Endothelial cell of umbilical vein (primary cell): ENCODE measurements at regions not wholly inside any gene's neighbourhood (a gene's known extent, or its start where the extent isn't known, plus 50 kb on each side); places are given as distances from the start of the nearest gene placed in this dataset.

Experiments
- BruUV-seq: library from RNA; stranded (reverse); fragments of 400-500 nt; replicated peaks from 2 replicates; lab custom pipeline; 2021; lab: Mats Ljungman, UMichigan
- CTCF ChIA-PET: fragments of 300-600, 350-600 bp; sonication (Branson Sonifier 250); formaldehyde crosslinking; loops from one replicate; lab custom pipeline; 2021; ENCODE audit warnings: antibody characterized with exemption, inconsistent platforms; lab: Charles Lee
- POLR2A ChIA-PET: fragments of 300-600, 350-600 bp; sonication (Branson Sonifier 250); formaldehyde crosslinking; loops from one replicate; lab custom pipeline; 2021; ENCODE audit warnings: antibody characterized with exemption, inconsistent platforms; lab: Charles Lee
- DNase-seq: peaks from one replicate; pipeline ENCODE4 v3.0.0-alpha.2; 2011; ENCODE audit warnings: low read depth, low spot score
- FAIRE-seq: peaks from 2 replicates; lab custom pipeline; 2011; peaks lifted over from hg19 to GRCh38; lab: Jason Lieb, UNC
- H2AFZ ChIP-seq: 2 replicates; pipeline ENCODE4 v1.6.0; 2012; ENCODE audit warnings: low read depth, low read length, control low read depth, inconsistent platforms
- H3K27ac ChIP-seq: 2 replicates; pipeline ENCODE4 v1.5.1; 2011; ENCODE audit warnings: low read depth, mild to moderate bottlenecking, control low read depth, low read length, moderate library complexity; ENCODE audit not compliant: insufficient read depth
- H3K27me3 ChIP-seq, 2 experiments: 2 replicates each; pipeline versions ENCODE4 v1.6.0 to v1.6.1; 2011; ENCODE audit warnings: low read length in 2 of 2, mixed read lengths in 1 of 2; ENCODE audit not compliant: control insufficient read depth in 2 of 2, insufficient read depth in 2 of 2
- H3K36me3 ChIP-seq, 2 experiments: 2 replicates in 1 of 2; 3 replicates in 1 of 2; pipeline ENCODE4 v1.5.1; 2011; ENCODE audit warnings: low read length in 2 of 2, mild to moderate bottlenecking in 1 of 2, moderate library complexity in 1 of 2; ENCODE audit not compliant: control insufficient read depth in 2 of 2, insufficient read depth in 2 of 2; ENCODE audit errors: extremely low read depth in 1 of 2
- H3K4me1 ChIP-seq: 3 replicates; pipeline ENCODE4 v1.5.1; 2011; ENCODE audit warnings: mild to moderate bottlenecking, low read length; ENCODE audit not compliant: control insufficient read depth, insufficient read depth; ENCODE audit errors: extremely low read depth
- H3K4me2 ChIP-seq: 2 replicates; pipeline ENCODE4 v1.6.1; 2011; ENCODE audit warnings: low read length, control low read depth, mixed read lengths; ENCODE audit not compliant: insufficient read depth
- H3K4me3 ChIP-seq, 3 experiments: fragments of 200-600 bp in 1 of 3; sonication (generic), shearing (Covaris generic) in 1 of 3; replicated peaks in 1 of 3; 2 replicates each; pipeline ENCODE4 v1.5.1; 2011 to 2016; ENCODE audit warnings: control low read depth in 3 of 3, low read length in 3 of 3, mild to moderate bottlenecking in 2 of 3, inconsistent platforms in 1 of 3, low read depth in 1 of 3, moderate library complexity in 1 of 3; ENCODE audit not compliant: insufficient read depth in 1 of 3
- H3K79me2 ChIP-seq: 2 replicates; pipeline ENCODE4 v1.6.0; 2012; ENCODE audit warnings: low read length, inconsistent platforms; ENCODE audit not compliant: control insufficient read depth, insufficient read depth
- H3K9ac ChIP-seq: replicated peaks from 2 replicates; pipeline ENCODE3; 2011; ENCODE audit warnings: low read length, control low read depth; ENCODE audit not compliant: insufficient read depth; ENCODE audit errors: extremely low read depth
- H3K9me1 ChIP-seq: replicated peaks from 3 replicates; pipeline ENCODE4 v1.6.0; 2011; ENCODE audit warnings: mild to moderate bottlenecking, low read length; ENCODE audit not compliant: control insufficient read depth, insufficient read depth; ENCODE audit errors: extremely low read depth
- H3K9me3 ChIP-seq: replicated peaks from 2 replicates; pipeline ENCODE4 v1.5.1; 2012; ENCODE audit warnings: low read length, inconsistent platforms; ENCODE audit not compliant: control insufficient read depth, insufficient read depth
- H4K20me1 ChIP-seq: replicated peaks from 2 replicates; pipeline ENCODE3; 2011; ENCODE audit warnings: mild to moderate bottlenecking, low read length; ENCODE audit not compliant: control insufficient read depth, insufficient read depth; ENCODE audit errors: extremely low read depth
- EZH2 ChIP-seq: IDR thresholded peaks from 2 replicates; pipeline ENCODE4 v1.6.1; 2012; ENCODE audit warnings: borderline replicate concordance, low read depth, mild to moderate bottlenecking, moderate library complexity, low read length, inconsistent platforms; ENCODE audit not compliant: severe bottlenecking
- FOS ChIP-seq: IDR thresholded peaks from 2 replicates; pipeline ENCODE4 v1.6.1; 2011; ENCODE audit warnings: mild to moderate bottlenecking, low read length, moderate library complexity, borderline replicate concordance; ENCODE audit not compliant: insufficient read depth
- POLR2AphosphoS5 ChIP-seq: IDR thresholded peaks from 2 replicates; pipeline ENCODE4 v1.6.1; 2012; ENCODE audit warnings: low read depth, mild to moderate bottlenecking, control low read depth, low read length, moderate library complexity; ENCODE audit not compliant: insufficient read depth
- dilution Hi-C: fragments of 300-500 bp; cut with MboI; formaldehyde crosslinking; loops from one replicate; pipeline ENCODE4 v1.15.0; 2019; ENCODE audit warnings: low sequenced_read_pairs; ENCODE audit not compliant: extremely low pct_ligation_motif_present
- intact Hi-C: fragments of 100-400 bp; cut with micrococcal nuclease; formaldehyde crosslinking; loops from one replicate; pipeline ENCODE4 v1.10.0; 2022
- TF ChIP-seq, protein P1 (sequence below): IDR thresholded peaks from 2 replicates; pipeline ENCODE4 v1.6.1; 2011; ENCODE audit not compliant: insufficient read depth, insufficient read length

DNA sequence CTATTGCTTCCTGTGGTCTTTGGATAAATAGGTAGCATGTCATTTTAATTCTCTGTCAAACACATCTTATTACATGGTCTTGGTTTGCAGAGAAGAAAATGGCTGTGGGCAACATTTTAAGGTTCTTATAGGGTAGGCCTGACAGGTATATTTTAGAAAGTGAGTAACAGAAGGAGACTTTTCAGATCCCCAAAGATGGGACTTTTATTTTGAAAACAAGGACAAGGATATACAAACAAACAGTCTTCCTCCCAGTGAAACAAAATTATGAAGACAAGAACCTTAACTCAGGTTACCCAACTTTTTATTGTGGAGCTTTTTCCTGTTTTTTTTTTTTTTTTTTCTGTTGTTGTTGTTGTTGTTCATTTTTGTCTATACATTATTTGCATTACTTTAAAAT lies 916.2 kb downstream of the NTRK3 start:
- DNase-seq, result no peak
- TF ChIP-seq EZH2 (no peak), FOS (no peak)
- H3K27me3 ChIP-seq, result no peaks in the 10 kb centered on the region
- H3K4me2 ChIP-seq, result no peak overlapping the region
- no peak overlapping the region for H3K9ac ChIP-seq
- FAIRE-seq, result no peak
- POLR2A ChIA-PET, result no interaction called here
- H3K9me1 ChIP-seq, result no peaks in the 10 kb centered on the region
- H3K4me3 ChIP-seq, result no peak overlapping the region
- CTCF ChIA-PET, result no interaction called here
- dilution Hi-C loops (no loop called here), intact Hi-C loops (no loop called here)
- no peaks in the 10 kb centered on the region for H3K36me3 ChIP-seq
- no peak overlapping the region for H2AFZ ChIP-seq
- peaks cover 4% of the 10 kb centered on the region for H3K9me3 ChIP-seq
- H3K79me2 ChIP-seq, result no peaks in the 10 kb centered on the region
- no TSS peak for BruUV-seq
- H3K27ac ChIP-seq, result no peak overlapping the region
- no peaks in the 10 kb centered on the region for H3K4me1 ChIP-seq
- H4K20me1 ChIP-seq, result no peaks in the 10 kb centered on the region

DNA sequence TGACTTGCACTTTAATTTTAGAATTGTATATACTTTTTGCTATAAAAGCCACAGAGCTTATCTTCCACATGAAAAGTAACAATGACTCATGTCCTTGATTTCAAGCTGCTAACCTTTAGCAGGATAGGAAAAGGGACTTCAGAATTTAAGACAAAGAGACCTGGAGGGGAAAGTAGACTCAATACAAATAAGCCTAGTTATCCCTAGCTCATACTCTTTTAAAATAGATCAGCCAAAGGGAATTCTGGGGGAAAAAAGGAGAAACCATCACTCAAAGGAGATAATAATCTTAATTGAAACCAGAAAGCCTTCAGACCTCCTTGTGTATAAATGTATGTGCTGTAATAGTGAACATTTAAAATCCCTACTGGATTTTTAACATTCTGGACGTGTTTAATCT lies 930.3 kb downstream of the NTRK3 start:
- no peak overlapping the region for H3K4me3 ChIP-seq
- dilution Hi-C loops, result no loop called here
- DNase-seq, result no peak
- H3K4me2 ChIP-seq, result no peak overlapping the region
- H3K79me2 ChIP-seq, result no peaks in the 10 kb centered on the region
- TF ChIP-seq POLR2AphosphoS5, result no peak
- TF ChIP-seq, protein P1, sequence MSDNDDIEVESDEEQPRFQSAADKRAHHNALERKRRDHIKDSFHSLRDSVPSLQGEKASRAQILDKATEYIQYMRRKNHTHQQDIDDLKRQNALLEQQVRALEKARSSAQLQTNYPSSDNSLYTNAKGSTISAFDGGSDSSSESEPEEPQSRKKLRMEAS, result no peak
- H3K36me3 ChIP-seq, result no peaks in the 10 kb centered on the region
- H3K27me3 ChIP-seq, result no peaks in the 10 kb centered on the region
- no peak overlapping the region for H3K27ac ChIP-seq
- no peaks in the 10 kb centered on the region for H3K9me1 ChIP-seq
- H2AFZ ChIP-seq, result no peak overlapping the region
- no peak for FAIRE-seq
- H3K9ac ChIP-seq, result no peak overlapping the region
- ChIA-PET CTCF (no interaction called here), POLR2A (no interaction called here)
- peaks cover 2% of the 10 kb centered on the region for H3K9me3 ChIP-seq
- no TSS peak for BruUV-seq
- H4K20me1 ChIP-seq, result no peaks in the 10 kb centered on the region
- intact Hi-C loops, result no loop called here
- no peaks in the 10 kb centered on the region for H3K4me1 ChIP-seq
